NAMALWA (cell line): ENCODE measurements at regions not wholly inside any gene's neighbourhood (a gene's known extent, or its start where the extent isn't known, plus 50 kb on each side); places are given as distances from the start of the nearest gene placed in this dataset.
"Not testable (repeated sequence)": the region's sequence is repeated elsewhere in the genome, so short reads cannot be mapped to it uniquely, and the experiment has no call there.

ENCODE experiments used
- DNase-seq: peaks from one replicate; pipeline ENCODE4 v3.0.0-alpha.2; 2015; ENCODE audit warnings: low spot score

DNA sequence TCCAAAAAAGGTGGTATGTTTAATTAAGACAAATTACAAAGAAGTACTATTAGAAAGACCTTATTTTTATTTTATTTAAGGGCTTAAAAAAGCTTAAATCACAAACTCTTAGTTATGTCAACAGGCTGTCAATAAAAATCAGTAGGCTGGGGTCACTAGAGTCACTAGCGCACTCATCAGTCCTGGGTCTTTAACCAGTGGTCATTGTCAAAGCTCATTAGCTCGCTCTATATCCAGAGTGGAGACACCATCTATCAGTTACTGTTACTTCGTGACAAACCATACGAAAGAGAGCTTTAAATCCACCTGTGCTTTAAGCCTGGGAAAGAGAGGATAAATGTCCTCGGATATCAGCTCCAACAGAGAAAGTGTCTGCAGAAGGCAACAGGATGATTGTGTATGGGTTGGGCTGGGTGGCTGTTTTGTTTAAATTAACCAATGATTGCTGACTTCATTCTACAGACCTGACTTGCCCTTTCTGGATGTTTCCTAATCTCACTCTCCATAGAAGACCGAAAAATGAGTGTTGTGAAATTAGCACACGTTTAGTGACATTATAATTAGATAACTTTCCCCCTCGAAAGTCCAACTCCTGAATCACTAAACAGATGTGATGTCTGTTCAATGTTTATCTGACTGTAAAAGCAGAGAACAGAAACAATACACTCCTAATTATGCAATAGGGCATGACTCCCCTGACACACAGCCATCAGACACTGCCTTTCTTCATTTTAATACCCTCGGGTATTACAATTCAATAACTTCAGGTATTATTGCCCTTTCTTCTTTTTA lies 123.6 kb upstream of the TNPO1 start:
- DNase-seq = no peak

DNA sequence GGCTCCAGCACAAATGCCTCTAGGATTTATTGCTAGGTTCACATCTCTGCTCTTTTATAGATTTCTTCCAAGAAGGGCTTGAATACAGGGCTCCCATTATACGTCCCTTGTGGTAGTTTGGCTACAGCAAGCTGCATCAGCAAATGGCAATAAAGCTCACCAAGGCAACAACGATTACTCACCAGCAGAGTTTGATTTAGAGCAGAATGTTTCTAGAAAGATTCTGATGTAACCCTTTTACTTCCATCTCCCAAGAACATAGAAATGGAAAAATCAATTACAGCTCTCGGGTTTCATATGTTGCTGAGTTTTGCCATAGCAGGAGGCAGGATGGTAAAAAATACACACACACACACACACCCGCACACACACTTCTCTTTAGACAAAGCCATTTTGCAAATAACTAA lies 124.2 kb upstream of the TNPO1 start:
- DNase-seq = no peak

DNA sequence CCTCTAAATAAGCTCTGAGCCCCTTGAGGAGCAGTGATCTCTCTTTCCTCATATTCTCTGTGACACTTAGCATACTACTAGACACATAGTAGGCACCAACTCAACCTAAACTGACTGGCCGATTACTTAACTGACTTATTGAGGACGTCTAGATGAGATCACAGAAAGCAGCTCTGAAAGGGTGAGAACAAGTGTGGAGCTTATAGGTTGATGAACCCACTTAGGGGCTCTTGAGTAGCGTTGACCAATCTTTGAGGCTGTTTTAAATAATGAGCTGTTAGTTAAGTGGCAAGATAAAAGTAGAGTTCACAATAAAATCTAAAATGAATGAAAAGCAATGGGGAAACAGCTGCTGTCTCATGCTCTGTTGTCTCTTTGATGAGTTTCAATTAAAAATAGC lies 124.7 kb upstream of the TNPO1 start:
- DNase-seq = no peak

GRCh38 chr5:72688916-72689315 lies 127.5 kb upstream of the TNPO1 start:
- no peak for DNase-seq

DNA sequence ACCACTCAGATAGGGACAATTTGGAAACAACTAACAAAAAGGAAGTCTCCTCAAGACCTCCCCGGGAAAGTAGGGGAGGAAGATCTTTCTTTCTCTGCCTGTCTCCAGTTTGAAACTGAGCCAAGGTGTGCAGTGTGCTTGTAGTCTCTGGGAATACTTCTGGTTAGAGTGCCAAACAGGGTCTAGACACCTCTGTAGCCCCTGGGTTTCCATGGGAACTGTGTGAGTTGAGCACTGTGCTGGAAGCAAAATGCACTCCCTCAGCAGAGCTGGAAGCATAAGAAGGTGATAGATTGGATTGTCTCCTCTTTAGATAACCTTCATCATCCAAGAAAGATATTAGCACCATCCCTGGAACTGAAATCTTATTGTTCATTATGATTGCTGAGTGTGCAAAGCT lies 129.2 kb upstream of the TNPO1 start:
- DNase-seq = no peak

- DNase-seq = no peak
Measured at GRCh38 chr5:72682561-72682960, 133.9 kb upstream of the TNPO1 start.

DNA sequence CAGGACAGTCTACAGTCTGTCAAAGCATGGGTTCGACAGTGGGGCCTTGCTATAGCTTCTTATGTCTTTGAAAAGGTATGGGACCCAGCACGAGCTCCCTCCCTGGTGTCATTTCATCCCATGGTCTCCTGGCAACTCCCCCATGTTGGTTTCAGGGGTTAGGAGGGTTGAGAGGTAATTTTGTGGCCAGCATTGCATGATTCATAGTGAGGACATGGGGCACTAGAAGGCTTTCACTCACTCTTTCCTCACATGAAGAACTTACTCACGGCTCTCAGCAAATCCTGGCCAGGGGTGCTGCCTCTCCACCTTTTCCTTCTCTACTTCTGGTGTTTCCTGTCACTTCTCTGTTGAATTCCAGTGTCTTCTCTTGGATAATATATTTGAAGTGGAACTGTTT lies 134.7 kb upstream of the TNPO1 start:
- no peak for DNase-seq

GRCh38 chr5:72677447-72677846 lies 139.0 kb upstream of the TNPO1 start:
- no peak for DNase-seq

GRCh38 chr5:72676831-72677230 lies 139.6 kb upstream of the TNPO1 start:
- DNase-seq = not testable (repeated sequence)

DNA sequence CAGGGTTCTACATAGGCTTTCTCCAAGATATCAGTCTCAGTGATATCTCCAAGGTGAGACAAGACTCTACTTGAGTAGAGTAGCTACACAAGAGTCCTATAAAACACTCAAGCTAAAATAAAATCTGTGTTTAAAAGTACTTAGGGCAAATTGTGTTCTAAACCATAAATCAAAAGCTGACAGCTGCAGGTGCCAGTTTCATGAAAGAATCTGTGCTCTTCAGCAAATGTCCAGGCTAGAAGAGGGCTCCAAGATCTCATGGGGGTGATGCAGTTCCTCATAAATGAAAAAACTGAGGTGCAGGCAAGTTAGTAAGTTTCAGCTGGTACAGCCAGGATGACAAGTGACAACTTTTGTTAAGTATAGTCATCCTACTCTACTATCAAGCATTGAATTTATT lies 142.8 kb upstream of the TNPO1 start:
- peak; percentile 2 for DNase-seq

DNA sequence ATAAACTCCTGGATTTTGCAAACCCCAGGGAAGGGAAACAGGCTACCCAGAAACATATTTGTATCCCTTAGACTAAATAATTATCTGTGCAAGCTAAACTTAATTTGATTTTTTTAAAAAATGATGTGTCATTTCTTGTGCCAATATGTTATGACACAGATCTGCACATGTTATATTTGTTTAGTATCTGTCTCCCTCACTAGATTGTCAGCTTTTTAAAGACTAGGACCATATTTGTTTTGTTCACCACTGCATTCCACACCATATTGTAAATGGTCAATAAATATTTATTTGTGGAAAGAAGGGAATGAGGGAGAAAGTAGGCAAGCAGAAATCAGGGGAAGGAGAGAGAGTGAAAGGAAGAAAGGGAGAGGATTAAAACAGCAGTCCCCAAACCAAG lies 143.3 kb upstream of the TNPO1 start:
- DNase-seq = no peak

- no peak for DNase-seq
Measured at GRCh38 chr5:72667708-72668107, 148.8 kb upstream of the TNPO1 start.

- no peak for DNase-seq
Measured at GRCh38 chr5:72662936-72663335, 153.5 kb upstream of the TNPO1 start.

GRCh38 chr5:72662305-72662704 lies 154.2 kb upstream of the TNPO1 start:
- DNase-seq = no peak

GRCh38 chr5:72661405-72661804 lies 154.2 kb upstream of the ZNF366 start:
- no peak for DNase-seq

DNA sequence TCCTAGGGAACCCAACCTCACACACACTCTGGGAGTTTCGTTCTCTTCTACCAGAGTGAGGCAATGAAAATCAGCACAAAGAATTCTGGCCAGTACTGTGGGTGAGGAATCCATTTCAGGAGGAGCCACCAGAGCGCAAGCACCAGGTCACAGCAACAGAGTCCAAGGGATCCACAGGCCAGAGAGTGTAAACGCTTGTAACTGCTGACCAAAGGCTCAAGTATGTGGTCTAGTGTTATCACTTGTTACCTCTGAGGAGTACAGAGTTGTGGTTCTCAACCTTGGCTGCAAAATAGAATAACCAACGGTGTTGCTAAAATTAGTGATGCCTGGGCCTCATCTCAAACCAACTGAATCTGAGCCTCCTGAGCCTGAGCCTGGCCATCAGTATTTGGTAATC lies 152.5 kb upstream of the ZNF366 start:
- DNase-seq = no peak

- DNase-seq = no peak
Measured at GRCh38 chr5:72658761-72659540, 151.7 kb upstream of the ZNF366 start.

- DNase-seq = no peak
Measured at GRCh38 chr5:72658161-72658560, 151.0 kb upstream of the ZNF366 start.

DNA sequence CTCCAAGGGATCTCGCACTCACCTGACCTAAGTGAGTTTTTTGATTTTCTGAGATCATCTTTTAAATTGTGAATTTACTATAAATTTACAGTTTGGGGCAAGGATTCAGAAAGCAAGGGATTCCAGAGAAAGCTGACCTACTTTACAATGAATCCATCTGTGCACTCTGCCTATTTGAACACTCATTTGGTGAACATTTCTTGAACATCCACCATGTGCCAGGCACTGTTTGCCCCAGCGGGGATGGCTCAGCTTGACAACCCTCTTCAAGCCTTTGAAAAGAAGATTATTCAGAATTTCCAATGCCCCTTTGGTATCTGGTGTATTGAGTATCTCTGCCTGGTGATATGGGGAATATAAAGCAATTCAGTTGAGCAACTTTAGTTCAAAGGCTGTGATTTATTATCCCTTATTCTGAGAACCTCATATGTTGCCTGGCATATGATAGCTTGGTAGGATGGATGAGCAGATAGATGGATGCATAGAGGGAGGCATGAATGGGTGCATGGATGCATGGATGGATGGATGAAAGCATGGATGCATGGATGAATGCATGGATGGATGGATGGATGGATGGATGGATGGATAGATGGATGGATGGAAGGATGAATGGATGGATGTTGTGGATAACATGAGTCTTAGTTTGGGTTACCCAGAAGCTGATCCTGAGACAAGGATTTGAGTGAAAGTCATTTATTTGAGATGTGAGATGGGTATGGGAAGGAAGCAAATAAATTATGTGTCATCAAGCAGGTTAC lies 149.7 kb upstream of the ZNF366 start:
- no peak for DNase-seq

DNA sequence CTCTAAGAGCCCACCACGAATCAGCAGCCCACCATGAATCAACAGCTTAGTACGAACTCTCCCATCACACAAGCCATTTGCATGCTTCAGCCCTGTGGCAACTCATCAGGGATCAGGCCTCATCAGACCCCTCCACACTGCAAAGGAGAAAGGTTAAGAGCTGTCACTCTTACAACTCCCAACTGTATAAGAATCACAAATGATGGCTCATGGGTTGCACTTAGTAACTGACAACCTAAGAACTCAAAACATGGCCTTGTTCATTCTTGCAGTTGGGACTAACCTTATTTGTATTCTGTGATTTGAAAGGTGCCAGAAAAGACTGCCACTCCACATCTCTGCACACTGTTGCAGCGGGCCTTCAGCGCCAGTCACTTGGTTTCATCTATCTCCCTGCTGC lies 149.1 kb upstream of the ZNF366 start:
- no peak for DNase-seq

GRCh38 chr5:72654231-72654630 lies 147.0 kb upstream of the ZNF366 start:
- no peak for DNase-seq

GRCh38 chr5:72653586-72653985 lies 146.4 kb upstream of the ZNF366 start:
- DNase-seq = no peak

DNA sequence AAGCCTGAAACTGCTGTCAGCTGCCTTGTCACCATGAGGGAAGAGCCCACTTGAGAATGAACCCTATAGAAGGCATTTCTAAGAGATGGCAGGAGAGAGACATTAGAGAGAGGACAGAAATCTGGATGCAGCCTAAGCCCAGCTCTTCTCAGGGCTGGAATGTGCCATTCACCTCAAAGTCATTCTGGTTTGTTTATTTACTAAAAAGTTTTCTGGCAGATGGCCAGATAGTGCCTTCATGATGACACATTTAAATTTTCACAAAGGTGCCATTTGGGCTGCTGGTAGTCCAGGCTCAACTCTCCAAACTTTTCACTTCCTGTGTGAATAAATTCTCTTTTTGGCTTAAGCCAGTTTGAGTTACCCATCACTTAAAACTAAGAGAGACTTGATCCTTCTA lies 144.6 kb upstream of the ZNF366 start:
- DNase-seq = no peak
